OCI-LY7 (cell line): ENCODE measurements at regions not wholly inside any gene's neighbourhood (a gene's known extent, or its start where the extent isn't known, plus 50 kb on each side); places are given as distances from the start of the nearest gene placed in this dataset.

Source experiments
- BruUV-seq: library from RNA; stranded (reverse); fragments of 400-500 nt; replicated peaks from 2 replicates; lab custom pipeline; 2021; lab: Mats Ljungman, UMichigan
- CTCF ChIA-PET: fragments of 300-600 bp; sonication (Branson Sonifier 250); formaldehyde crosslinking; loops from one replicate; lab custom pipeline; 2022; ENCODE audit warnings: antibody characterized with exemption; ENCODE audit not compliant: unreplicated experiment; lab: Charles Lee
- POLR2A ChIA-PET: fragments of 300-600 bp; sonication (Branson Sonifier 250); formaldehyde crosslinking; loops from one replicate; lab custom pipeline; 2022; ENCODE audit warnings: antibody characterized with exemption; lab: Charles Lee
- DNase-seq: peaks from one replicate; pipeline ENCODE4 v3.0.0-alpha.2; 2015; ENCODE audit warnings: low spot score
- H2AFZ ChIP-seq: fragments of 200-600 bp; sonication (generic), shearing (Covaris generic); 2 replicates; pipeline ENCODE4 v1.6.1; 2014; ENCODE audit warnings: mild to moderate bottlenecking, antibody characterized with exemption, low read length, moderate library complexity
- H3K27ac ChIP-seq: fragments of 200-600 bp; sonication (generic); 2 replicates; pipeline ENCODE4 v1.5.1; 2014; ENCODE audit warnings: mixed run types, low read depth, mild to moderate bottlenecking, moderate library complexity, low read length, inconsistent platforms; ENCODE audit not compliant: poor library complexity, severe bottlenecking
- H3K36me3 ChIP-seq: fragments of 200-600 bp; sonication (generic); 2 replicates; pipeline ENCODE4 v1.6.1; 2014; ENCODE audit warnings: mild to moderate bottlenecking, antibody characterized with exemption, low read length, moderate library complexity, mixed read lengths; ENCODE audit not compliant: insufficient read depth
- H3K4me1 ChIP-seq: fragments of 200-600 bp; sonication (generic); 2 replicates; pipeline ENCODE4 v1.5.1; 2014; ENCODE audit warnings: mild to moderate bottlenecking, low read length; ENCODE audit not compliant: insufficient read depth, poor library complexity, severe bottlenecking
- H3K4me2 ChIP-seq: fragments of 200-600 bp; sonication (generic); 2 replicates; pipeline ENCODE4 v1.6.1; 2014; ENCODE audit warnings: mild to moderate bottlenecking, low read length
- H3K4me3 ChIP-seq: fragments of 200-600 bp; sonication (generic); 2 replicates; pipeline ENCODE4 v1.5.1; 2014; ENCODE audit warnings: mild to moderate bottlenecking, low read depth, low read length; ENCODE audit not compliant: poor library complexity, severe bottlenecking
- H3K79me2 ChIP-seq: fragments of 200-600 bp; sonication (generic); 2 replicates; pipeline ENCODE4 v1.6.1; 2016; ENCODE audit warnings: low read depth, mild to moderate bottlenecking, low read length, moderate library complexity, mixed read lengths; ENCODE audit not compliant: insufficient read depth
- H3K9me2 ChIP-seq: fragments of 200-600 bp; sonication (generic); 2 replicates; pipeline ENCODE4 v1.6.1; 2016; ENCODE audit warnings: mild to moderate bottlenecking, low read length, mixed read lengths; ENCODE audit not compliant: insufficient read depth
- H3K9me3 ChIP-seq: fragments of 200-600 bp; sonication (generic); 2 replicates; pipeline ENCODE4 v1.6.1; 2014; ENCODE audit warnings: mild to moderate bottlenecking, mixed run types, low read length, mixed read lengths
- H4K20me1 ChIP-seq: fragments of 200-600 bp; sonication (generic); 2 replicates; pipeline ENCODE4 v1.6.1; 2014; ENCODE audit warnings: mild to moderate bottlenecking, antibody characterized with exemption, low read length, moderate library complexity, mixed read lengths; ENCODE audit not compliant: insufficient read depth
- CTCF ChIP-seq: fragments of 200-600 bp; sonication (generic); conservative IDR thresholded peaks from 2 replicates; pipeline ENCODE4 v1.5.1; 2014; ENCODE audit warnings: mild to moderate bottlenecking, antibody characterized with exemption, low read length, moderate library complexity, mixed read lengths
- EZH2phosphoT487 ChIP-seq: fragments of 200-600 bp; sonication (generic); IDR thresholded peaks from 2 replicates; pipeline ENCODE4 v1.6.1; 2018; ENCODE audit warnings: low read depth, borderline replicate concordance, mild to moderate bottlenecking, mixed run types, antibody characterized with exemption, low read length, moderate library complexity, mixed read lengths
- intact Hi-C: fragments of 100-400 bp; cut with micrococcal nuclease; formaldehyde crosslinking; loops from one replicate; pipeline ENCODE4 v1.10.0; 2022; ENCODE audit not compliant: unreplicated experiment

- CTCF ChIA-PET: no interaction called here
- BruUV-seq: no TSS peak
- H3K9me2 ChIP-seq: no peaks in the 10 kb centered on the region
Observed at GRCh38 chrX:99398545-99398944, 1011.5 kb downstream of the PCDH19 start.

DNA sequence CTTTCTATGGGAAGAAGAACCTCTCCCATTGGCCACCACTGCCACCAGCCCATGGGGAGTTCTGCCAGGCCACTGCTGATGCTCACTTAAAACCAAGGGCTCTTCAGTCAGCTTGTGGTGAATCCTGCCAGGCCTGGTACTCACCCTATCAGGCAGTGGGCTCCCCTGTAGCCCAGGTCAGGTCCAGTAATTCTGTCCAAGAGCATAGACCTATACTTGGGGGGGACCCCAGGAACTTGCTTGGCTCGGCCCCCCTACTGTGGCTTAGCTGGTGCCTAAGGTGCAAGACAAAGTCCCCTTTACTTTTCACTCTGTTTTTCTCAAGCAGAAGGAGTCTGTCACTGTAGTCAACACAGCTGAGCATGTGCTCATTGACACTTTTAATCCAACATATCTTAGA lies 1012.2 kb downstream of the PCDH19 start:
- Histone ChIP-seq H3K36me3 (no peaks in the 10 kb centered on the region), H3K79me2 (no peaks in the 10 kb centered on the region), H3K27ac (no peak overlapping the region), H3K9me3 (no peaks in the 10 kb centered on the region), H3K9me2 (no peaks in the 10 kb centered on the region), H4K20me1 (no peaks in the 10 kb centered on the region), H3K4me3 (no peak overlapping the region), H3K4me1 (no peaks in the 10 kb centered on the region), H3K4me2 (no peak overlapping the region), H2AFZ (no peak overlapping the region)
- CTCF ChIA-PET: no interaction called here
- BruUV-seq: no TSS peak
- DNase-seq: no peak
- TF ChIP-seq EZH2phosphoT487 (no peak), CTCF (no peak)
- POLR2A ChIA-PET: no interaction called here
- intact Hi-C loops: no loop called here

More at GRCh38 chrX:99398545-99398944, 1011.5 kb downstream of the PCDH19 start:
- Histone ChIP-seq H3K4me2 (no peak overlapping the region), H3K4me1 (no peaks in the 10 kb centered on the region), H4K20me1 (no peaks in the 10 kb centered on the region), H3K79me2 (no peaks in the 10 kb centered on the region), H2AFZ (no peak overlapping the region), H3K36me3 (no peaks in the 10 kb centered on the region), H3K4me3 (no peak overlapping the region), H3K27ac (no peak overlapping the region), H3K9me3 (no peaks in the 10 kb centered on the region)
- DNase-seq: no peak
- POLR2A ChIA-PET: no interaction called here
- no peak for TF ChIP-seq EZH2phosphoT487
- no peak for TF ChIP-seq CTCF
- intact Hi-C loops: no loop called here

- Histone ChIP-seq H3K79me2 (no peaks in the 10 kb centered on the region), H3K4me1 (no peaks in the 10 kb centered on the region), H4K20me1 (no peaks in the 10 kb centered on the region), H3K4me3 (no peak overlapping the region), H3K4me2 (no peak overlapping the region), H3K9me3 (no peaks in the 10 kb centered on the region), H3K9me2 (no peaks in the 10 kb centered on the region), H2AFZ (no peak overlapping the region), H3K27ac (no peak overlapping the region), H3K36me3 (no peaks in the 10 kb centered on the region)
- BruUV-seq: no TSS peak
- intact Hi-C loops: no loop called here
- CTCF ChIA-PET: no interaction called here
- POLR2A ChIA-PET: no interaction called here
- TF ChIP-seq CTCF (no peak), EZH2phosphoT487 (no peak)
- no peak for DNase-seq
Observed at GRCh38 chrX:99394456-99394855, 1015.6 kb downstream of the PCDH19 start.
